CD4-positive, alpha-beta T cell treated with Interleukin-17A for 4 hours (primary cell): ENCODE measurements at regions not wholly inside any gene's neighbourhood (a gene's known extent, or its start where the extent isn't known, plus 50 kb on each side); places are given as distances from the start of the nearest gene placed in this dataset.

Experiments used
- DNase-seq: peaks from one replicate; pipeline ENCODE4 v3.0.0-alpha.2; 2020; ENCODE audit warnings: mixed read lengths

- no peak for DNase-seq
These were observed 95.1 kb upstream of the ARID2 start for GRCh38 chr12:45634273-45634917.

DNA sequence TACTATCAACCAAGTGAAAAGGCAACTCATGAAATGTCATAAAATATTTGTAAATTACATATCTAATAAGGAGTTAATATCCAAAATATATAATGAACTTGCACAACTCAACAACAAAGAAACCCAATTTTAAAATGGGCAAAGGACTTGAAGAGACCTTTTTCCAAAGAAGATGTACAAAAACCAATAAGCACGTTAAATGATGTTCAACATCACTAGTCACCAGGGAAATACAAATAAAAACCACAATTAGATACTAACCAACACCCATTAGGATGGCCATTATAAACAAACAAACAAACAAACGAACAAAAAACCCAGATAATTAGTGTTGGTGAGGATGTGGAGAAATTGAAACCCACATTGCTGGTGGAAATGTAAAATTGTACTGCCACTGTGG, 92.3 kb upstream of the ARID2 start:
- no peak for DNase-seq

DNA sequence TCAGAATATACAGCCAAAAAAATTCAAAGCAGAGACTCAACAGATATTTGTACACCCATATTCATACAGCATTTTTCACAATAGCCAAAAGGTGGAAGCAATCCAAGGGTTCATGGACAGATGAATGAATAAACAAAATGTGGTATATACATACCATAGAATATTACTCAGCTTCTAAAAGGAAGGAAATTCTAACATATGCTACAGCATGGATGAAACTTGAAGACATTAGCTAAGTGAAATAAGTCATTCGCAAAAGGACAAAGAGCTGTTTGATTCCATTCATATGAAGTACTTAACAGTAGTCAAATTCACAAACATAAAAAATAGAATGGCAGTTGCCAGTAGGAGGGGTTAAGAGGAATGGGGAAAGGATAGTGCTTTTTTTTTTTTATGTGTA, 91.8 kb upstream of the ARID2 start:
- no peak for DNase-seq

DNA sequence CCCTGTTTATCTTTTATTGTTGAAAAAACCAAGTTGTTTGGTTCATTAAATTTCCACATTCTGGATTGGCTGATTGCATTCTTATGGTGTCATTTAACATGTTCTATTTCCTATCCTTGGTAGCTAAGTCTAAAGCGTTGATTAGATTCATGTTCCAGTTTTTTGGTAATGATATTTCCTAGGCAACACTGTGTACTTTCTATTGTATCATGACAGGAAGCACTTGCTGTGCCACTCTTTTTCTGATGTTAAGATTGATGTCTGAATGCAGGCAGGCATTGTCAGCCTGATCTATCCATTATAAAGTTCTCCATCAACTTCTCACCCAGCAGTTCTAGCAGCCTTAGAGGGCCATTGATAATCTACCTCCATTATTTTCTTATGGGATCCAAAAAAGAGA, 91.1 kb upstream of the ARID2 start:
- no peak for DNase-seq

DNA sequence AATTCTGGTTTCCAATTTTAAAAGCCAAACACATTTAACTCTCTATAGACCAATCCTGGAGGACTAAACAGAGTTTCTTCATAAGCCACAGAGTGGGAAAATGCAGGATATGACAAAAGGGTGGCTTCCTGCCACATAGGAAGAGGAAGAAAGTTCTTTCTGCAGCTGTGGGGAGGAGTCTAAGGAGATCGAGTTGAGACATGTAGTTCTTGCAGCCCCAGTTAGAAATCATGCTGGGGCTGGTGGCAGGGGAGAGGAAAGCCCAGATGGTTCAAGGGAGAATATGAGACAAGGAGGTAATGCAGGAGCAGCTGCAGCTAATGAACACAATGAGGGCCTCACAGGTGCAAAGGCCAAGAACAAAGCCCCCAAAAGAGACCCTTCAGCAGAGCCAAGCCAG, 85.0 kb upstream of the ARID2 start:
- peak; percentile 8 for DNase-seq

GRCh38 chr12:45646851-45647581, 82.5 kb upstream of the ARID2 start:
- DNase-seq = no peak

DNA sequence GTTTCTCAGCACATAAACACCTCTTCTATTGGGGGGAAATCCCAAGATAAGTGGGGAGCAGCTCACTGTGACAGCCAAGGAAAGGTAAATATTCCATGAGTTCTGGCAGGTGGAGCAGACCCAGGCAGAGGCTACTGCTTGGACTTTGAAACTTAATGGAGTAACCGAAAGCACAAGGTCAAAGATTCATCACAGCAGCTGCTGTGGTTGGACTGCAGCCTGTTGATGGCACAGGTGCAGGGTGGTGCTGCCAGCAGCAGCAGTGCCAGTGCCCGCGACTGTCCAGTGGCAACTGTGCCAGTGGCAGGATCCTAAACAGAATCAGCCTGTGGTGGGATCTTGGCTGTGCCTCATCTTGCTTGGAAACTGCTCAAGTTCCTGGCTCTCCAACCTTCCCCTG, 81.4 kb upstream of the ARID2 start:
- DNase-seq = no peak

DNA sequence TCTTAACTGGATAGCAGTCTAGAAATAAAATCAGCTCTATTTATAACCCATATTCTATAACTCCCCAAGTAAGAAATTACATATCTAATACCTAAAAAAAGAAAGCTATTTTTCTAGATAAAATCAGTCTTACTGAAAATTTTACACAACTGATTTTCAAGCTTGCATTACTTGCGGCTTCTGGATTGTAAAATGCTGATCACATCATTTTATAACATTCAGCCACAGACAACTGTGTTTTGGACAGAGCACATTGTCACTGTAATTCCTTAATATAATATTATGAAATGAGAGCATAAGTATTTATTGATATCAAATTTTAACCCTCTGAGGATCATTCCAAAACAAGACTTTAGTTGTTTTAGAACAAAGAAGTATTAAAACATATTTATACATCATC, 78.5 kb upstream of the ARID2 start:
- no peak for DNase-seq

DNA sequence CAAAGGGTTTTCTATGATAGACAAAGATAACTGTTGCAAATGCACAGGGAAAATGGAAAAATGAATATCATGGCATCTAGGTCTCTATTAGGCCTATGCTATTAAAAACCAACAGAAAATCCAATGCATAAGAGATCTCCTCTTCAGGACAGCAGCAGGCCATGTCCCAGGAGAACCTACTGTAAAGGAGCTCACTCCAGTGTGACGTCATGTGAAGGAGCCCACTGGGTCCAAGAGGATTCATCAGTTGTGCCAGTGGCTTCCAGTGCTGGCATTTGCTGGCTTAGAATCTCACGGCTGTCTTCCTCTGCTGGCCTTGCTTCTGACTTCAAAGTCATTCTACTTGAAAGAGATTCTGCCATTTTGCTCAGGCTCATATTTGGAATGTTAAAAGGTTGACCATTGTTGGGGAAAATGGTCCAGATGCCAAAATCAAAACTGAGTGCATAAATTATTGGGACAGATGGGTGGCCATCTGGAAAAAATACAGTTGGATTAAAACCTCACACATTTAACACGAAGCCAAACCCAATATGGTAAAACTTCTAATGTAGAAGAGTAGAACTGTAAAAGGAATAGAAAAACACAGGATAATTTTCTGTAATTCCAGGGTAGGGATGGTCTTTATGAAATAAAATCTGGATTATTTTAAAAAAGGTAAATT, 75.4 kb upstream of the ARID2 start:
- no peak for DNase-seq

DNA sequence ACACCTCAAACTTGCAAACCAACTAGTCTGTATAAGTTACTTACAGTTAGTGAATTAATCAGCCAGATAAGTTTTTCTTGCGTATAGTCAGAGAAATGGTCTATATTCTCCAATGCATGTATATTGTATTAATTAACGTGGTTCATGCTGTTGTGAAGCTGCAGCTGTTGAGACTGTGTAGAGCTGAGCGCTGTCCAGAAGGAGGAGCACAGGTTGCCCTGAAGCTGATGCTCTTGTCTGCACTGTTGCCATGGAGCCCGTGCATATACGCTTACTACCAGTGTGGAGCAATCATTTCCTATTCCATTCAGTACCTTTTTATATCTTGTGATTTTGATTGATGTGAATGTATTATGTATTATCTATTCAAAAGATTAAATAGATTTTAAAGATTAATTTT, 74.3 kb upstream of the ARID2 start:
- peak; percentile 67 for DNase-seq

- no peak for DNase-seq
These were observed 73.8 kb upstream of the ARID2 start for GRCh38 chr12:45655743-45656142.

GRCh38 chr12:45658020-45658419, 71.5 kb upstream of the ARID2 start:
- no peak for DNase-seq

DNA sequence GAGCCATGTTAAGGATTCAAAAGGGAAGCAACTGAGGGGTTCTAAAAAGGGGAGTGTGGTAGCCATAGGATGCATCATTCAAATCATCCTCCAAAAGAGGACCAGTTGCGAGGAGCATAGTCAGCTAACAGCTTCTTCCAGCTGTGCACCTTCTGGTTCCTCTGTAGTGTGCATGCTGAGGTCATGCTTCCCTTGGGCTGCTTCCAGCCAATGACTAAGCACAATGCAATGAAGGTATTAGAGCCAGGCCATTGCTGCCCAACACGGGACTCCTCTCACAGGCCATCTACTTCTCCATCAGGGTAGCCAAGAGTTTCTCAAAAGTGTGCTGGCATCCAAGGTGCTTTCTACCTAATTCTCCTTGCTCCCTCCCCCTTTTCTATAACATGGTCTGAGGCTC, 69.2 kb upstream of the ARID2 start:
- no peak for DNase-seq

DNA sequence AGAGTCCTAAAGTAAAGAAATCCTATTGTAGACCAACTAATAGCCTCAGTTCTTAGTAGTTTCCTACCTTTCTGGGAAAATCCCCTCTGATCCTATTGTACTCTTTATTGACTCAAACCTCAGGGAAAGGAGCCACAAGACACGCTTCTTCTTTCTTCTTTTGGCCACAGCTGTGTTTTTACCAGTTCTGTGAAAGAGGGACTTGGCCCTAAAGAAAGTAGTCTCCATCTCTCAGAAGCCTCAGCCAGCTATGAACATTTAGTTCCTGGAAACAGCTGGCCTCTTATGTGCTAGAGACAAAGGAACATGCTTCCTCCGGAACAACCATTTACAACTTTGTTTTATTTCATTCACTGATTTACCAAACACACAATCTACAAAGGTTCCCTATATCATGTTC, 66.1 kb upstream of the ARID2 start:
- no peak for DNase-seq

DNA sequence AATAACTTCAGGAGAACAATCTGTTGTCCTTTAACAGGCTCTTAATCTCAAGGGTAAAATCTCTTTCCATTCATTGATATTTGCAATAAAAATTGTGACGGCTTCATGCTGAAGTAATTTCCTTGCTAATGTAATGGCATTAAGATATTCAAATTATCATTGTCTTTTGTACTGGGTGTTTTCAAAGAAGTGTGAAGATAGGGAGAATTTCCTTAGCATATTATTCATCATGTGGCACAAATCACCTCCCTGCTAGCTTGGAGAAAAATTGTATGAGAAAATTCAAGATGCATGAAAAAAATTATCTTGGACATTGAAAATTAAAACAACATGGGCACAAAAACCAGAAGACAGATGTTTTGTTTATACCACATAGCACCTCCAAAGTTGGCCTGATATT, 63.6 kb upstream of the ARID2 start:
- no peak for DNase-seq

DNA sequence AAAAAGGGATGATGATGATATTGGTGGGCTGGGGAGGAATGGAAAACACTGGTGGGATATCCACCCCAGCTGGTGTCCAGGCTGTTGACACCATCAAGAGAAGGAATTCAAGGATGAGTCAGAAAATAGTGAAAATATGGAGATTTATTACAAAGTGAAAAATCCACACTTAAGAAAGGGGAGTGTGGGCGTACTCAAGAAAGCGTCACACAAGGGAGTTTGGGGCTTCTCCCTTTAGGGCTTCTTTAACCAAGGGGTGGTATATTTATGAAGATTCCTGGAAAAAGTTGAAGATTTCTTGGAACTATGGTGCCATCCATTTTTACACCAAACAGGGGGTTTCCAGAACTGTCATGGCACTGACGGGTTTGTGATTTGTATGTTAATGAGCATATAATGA, 63.1 kb upstream of the ARID2 start:
- no peak for DNase-seq

DNA sequence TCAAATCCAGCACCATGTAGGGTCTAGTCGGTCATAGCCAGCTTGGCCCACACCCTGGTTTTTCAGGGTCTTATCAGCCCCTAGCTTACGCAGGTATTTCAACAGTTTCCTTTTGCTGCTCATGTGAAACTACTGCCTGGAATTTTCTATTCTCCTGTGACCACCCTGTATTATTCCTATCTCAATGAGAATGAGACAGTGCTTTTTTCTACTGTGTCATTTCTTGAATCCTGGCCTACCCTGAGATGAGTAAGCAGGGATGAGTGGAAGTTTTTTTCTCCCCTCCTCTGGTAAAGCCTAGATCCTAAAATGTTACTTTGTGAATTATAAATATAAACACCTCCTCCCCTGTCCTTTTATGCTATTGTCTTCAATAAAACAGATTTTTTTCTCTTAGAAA, 62.7 kb upstream of the ARID2 start:
- no peak for DNase-seq

DNA sequence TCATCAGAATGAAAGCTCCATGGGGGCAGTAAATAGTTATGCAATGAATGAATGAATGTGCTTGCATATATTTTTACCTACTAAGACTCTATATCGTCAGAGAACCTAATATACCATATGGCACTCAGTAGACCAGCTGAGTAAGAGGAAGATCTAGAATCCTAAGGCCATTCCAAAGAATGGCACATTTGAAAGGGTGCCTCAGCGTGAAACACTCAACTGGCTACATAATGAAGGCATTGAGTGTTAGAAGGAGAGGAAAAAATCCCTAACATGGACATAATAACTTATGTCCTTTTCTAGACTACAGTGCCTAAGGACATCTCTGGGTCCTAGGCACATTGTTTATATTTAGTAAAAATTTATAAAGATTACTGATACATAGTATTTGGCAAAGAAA, 61.7 kb upstream of the ARID2 start:
- DNase-seq = no peak

DNA sequence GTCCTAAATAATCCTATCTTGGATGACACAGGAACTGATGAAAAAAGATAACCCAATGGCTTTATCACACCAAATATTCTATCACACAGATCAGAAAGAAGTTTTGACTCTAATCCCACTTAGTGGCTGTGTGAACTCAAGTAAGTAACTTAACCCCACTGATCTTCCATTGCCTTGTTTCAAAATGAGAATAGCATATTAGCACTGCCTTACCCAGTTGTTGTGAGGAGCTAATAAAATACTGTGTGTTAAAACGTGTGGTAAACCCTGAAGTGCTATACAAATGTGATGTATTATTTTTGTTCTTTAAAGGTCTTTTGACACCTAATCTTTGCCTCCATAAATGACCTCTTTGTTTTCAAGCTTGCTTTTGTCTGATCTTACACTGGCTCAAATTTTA, 60.9 kb upstream of the ARID2 start:
- DNase-seq = no peak

DNA sequence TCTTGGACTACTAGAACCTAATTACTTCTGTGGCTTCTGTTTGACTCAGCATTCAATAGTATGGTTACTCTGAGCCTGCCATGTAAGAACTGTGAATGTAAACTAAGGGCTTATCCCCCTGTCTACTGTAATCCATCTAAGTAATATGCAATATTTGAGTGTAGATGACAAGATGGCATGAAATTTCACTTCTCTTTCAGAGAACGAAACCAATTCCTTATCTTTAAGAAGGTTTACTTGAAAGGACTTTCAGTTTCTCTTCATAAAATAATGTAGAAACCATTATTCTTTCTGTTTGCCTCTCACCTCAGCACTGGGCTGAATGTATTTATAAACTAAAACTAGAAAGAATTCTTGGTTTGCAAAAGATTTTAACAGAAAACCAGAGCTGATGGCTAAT, 60.4 kb upstream of the ARID2 start:
- no peak for DNase-seq

DNA sequence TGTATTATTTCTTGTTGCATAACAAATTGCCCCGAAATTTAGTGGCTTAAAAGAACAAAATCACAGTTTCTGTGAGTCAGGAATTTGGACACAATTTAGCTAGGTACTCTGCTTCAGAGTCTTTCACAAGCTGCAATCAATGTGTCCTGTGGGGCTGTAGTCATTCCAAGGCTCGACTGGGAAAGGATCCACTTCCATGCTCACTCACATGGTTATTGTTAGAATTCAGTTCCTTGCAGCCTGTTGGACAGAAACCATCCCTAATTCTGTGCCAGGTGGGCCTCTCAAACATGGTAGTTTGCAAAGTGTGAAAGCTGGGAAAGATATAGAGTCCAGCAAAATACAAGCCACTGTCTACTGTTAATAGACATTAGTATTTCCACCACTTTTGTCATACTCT, 59.7 kb upstream of the ARID2 start:
- no peak for DNase-seq

DNA sequence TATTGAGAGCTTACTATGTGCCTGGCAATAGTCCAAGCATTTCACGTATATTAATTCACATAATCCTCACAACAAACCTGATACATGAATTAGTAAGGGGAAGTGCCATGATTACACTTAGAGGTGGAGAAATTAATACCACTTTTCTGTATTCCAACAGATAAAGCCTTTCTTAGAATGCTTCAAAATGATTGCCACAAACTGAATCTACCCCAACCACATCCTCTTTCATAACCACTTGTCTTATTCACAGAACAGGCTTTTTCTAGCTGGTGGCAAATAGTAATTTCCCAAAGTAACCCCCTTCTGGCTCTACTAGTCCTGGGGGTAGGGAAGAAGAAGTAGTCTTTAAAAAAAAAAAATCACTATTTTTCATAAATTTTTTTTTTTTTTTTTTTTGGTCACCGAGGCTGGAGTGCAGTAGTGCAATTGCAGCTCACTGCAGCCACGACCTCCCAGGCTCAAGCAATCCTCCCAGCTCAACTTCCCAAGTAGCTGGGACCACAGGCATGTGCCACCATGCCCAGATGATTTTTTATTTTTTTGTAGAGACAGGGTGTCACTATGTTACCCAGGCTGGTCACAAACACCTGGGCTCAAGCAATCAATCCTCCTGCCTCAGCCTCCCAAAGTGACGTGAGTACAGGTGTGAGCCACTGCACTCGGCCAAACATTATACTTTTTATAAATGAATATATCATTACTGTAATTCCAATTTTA, 59.0 kb upstream of the ARID2 start:
- no peak for DNase-seq

DNA sequence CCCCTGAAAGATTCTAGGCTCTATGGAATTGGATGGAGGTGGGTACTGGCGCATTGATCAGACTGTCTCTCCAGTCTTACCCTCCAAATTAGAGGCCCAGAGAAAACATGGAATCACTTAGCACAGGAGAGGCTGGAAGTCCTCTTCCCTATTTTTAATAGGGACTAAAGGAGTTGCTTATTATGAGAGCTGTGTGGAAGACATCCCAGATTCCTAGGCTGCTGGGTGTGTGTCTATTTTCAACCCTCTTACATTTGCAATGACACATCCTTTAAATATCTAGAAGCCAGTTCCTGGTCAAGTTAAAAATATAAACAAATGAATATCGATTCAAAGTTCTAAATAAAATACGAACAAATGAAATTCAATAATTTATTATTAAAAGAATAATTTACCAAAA, 58.3 kb upstream of the ARID2 start:
- DNase-seq = no peak
